Amniotic epithelial cell (primary cell): ENCODE measurements at regions not wholly inside any gene's neighbourhood (a gene's known extent, or its start where the extent isn't known, plus 50 kb on each side); places are given as distances from the start of the nearest gene placed in this dataset.
"Not testable (repeated sequence)": the region's sequence is repeated elsewhere in the genome, so short reads cannot be mapped to it uniquely, and the experiment has no call there.

Source experiments
- DNase-seq: peaks from one replicate; pipeline ENCODE4 v3.0.0-alpha.2; 2010; ENCODE audit warnings: low read depth

DNA sequence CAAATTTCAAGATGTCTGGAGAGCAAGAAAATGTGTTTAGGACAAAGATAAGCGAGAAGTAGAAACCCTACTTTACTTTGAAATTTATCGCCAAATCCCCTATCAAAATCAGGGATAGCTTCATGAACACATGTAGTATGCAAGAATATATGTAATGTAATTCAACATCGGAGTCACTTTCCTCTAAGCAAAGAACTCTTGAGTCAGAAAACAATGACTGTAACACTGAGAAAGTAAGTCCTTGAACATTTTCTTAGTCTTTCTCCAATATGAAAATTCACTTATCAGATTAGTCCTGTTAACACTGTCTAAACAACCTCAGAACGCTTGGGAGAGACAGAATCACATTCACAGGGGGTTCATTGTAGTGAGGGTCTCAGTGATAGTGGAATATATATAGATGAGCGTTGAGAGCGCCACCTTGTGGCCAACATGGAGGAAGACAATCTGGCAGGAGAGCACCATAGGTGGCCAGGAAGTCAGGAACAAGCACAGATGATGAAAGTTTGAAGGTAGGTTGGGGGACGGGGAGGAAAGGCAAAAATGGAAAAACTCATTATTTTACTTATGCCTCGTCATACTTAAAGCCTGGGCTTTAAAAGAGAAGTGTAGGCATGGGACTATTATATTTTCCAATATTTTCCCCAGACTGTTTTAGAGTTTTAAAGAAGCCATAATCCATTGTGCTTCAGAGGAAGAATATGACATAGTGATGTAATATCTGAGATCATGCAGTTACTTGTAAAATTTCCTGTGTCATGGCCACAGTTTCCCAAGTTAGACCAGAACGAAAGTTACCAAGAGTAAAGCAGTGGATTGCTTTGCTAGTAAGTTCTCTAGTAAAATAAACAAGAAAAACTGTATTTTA, 115.5 kb upstream of the GNAI1 start:
- DNase-seq, result peak; percentile 55

GRCh38 chr7:80017101-80017698, 117.4 kb upstream of the GNAI1 start:
- DNase-seq, result no peak

- DNase-seq, result peak; percentile 70
These were observed 120.1 kb upstream of the GNAI1 start for GRCh38 chr7:80014511-80014910.

DNA sequence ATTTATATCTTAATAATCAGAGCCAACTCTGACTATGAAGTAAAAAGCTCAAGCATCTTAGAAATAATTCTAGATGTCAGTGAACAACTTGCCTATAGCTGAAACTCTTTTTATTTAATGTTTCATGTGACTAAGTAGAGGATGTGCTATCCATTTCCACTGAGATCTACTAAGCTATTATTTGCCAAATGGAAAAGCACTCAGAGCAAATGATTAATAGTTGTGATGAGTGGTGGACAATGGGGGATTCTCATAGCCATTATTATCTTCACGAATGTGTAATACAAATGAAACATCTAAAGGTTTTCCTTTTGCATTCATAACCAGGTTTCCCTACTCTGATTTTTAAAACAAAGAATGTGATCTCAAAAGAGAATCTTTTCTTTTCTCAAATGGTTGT, 126.6 kb upstream of the GNAI1 start:
- no peak for DNase-seq

- DNase-seq, result no peak
These were observed 131.8 kb upstream of the GNAI1 start for GRCh38 chr7:80002865-80003264.

DNA sequence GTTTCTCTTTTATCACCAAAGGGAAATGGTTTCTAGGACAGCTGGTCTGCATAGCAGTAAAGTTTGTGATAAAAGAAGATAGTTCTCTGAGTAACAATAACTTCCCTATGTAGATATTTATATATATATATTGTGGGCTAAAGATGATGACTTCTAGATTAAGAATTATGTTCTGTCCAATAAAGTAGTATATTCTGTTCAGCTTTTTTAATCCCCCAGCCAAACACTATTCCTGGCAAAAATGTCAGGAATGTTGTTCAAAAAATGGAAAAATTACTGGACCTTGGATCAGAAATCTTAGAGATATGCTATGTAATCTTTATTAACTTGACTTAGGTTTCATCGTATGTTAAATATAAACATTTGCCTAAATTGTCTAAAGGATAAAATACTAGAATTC, 136.3 kb upstream of the GNAI1 start:
- no peak for DNase-seq

DNA sequence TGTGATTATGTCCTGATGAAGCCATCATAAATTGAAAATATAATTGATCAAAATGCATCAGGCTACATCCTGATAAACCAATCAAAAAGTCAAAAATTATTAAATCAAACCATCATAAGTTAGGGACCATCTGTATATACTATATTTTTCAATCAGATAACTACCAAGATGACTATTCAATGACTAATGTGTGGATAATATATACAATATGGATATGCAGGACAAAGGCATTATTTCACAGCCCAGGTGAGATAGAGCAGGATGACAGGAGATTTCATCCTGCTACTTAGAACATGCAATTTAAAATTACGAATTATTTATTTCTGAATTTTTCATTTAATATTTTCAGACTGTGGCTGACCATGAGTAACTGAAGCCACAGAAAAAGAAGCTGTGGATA, 137.3 kb upstream of the GNAI1 start:
- no peak for DNase-seq

DNA sequence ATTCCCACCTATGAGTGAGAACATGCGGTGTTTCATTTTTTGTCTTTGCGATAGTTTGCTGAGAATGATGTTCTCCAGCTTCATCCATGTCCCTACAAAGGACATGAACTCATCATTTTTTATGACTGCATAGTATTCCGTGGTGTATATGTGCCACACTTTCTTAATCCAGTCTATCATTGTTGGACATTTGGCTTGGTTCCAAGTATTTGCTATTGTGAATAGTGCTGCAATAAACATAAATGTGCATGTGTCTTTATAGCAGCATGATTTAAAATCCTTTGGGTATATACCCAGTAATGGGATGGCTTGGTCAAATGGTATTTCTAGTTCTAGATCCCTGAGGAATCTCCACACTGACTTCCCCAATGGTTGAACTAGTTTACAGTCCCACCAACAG, 138.9 kb upstream of the GNAI1 start:
- DNase-seq, result not testable (repeated sequence)

DNA sequence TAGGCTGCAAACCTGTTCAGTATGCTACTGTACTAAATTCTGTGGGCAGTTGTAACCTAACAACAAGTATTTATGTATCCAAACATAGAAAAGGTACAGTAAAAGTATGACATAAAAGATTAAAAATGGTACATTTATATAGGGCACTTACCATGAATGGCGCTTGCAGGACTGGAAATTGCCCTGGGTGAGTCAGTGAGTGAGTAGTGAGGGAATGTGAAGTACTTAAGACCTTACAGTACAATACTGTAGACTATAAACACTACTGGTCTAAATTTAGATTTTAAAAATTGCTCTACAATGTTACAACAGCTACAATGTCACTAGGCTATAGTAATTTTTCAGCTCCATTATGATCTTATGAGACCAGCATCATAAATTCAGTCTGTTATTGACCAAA, 146.0 kb upstream of the GNAI1 start:
- DNase-seq, result peak; percentile 73

GRCh38 chr7:79984210-79984609, 150.4 kb upstream of the GNAI1 start:
- peak; percentile 67 for DNase-seq

DNA sequence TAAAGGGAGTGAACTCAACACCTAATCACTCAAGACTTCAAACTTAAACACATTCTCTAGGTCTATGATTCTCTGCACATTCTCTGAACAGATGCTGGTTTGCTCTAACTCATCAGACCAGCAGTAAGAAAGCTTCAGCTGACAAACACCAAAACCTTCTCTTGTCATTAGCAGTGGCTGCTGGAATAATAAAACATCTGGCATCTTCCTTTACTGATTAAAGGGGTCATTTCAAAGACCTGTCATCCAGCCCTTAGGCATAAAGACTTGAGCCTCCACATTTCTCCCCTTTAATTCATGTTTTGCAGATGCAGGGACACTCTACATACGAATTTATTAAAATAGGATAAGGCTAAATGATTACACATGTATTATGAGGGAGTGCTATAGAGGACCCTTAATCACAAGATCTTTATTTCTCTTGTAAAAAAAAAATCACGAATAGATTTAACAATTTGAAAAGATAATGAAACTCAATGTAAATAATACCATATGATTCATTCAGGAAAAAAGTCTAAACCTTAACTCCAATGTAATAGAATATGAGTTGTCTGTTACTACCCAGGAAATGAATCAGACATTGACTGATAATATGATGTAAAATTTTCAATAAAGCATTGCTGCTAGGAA, 152.4 kb upstream of the GNAI1 start:
- DNase-seq, result peak; percentile 47

- DNase-seq, result peak; percentile 48
These were observed 154.3 kb upstream of the GNAI1 start for GRCh38 chr7:79980376-79980775.

- DNase-seq, result peak; percentile 69
These were observed 155.2 kb upstream of the GNAI1 start for GRCh38 chr7:79979437-79979836.

DNA sequence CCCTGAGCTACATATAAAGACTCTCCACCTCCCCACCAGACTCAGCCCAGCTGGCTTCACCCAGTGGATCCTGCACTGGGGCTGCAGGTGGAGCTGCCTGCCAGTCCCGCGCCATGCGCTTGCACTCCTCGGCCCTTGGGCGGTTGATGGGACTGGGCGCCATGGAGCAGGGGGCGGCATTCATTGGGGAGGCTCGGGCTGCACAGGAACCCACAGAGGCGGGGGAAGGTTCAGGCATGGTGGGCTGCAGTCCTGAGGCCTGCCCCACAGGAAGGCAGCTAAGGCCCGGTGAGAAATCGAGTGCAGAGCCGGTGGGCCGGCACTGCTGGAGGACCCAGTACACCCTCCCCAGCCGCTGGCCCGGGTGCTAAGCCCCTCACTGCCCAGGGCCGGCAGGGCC, 157.2 kb upstream of the GNAI1 start:
- no peak for DNase-seq

DNA sequence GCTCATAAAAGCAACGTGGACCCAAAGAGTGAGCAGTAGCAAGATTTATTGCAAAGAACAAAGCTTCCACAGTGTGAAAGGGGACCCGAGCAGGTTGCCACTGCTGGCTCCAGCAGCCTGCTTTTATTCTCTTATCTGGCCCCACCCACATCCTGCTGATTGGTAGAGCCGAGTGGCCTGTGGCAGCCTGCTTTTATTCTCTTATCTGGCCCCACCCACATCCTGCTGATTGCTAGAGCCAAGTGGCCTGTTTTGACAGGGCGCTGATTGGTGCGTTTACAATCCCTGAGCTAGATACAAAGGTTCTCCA, 158.0 kb upstream of the GNAI1 start:
- not testable (repeated sequence) for DNase-seq

DNA sequence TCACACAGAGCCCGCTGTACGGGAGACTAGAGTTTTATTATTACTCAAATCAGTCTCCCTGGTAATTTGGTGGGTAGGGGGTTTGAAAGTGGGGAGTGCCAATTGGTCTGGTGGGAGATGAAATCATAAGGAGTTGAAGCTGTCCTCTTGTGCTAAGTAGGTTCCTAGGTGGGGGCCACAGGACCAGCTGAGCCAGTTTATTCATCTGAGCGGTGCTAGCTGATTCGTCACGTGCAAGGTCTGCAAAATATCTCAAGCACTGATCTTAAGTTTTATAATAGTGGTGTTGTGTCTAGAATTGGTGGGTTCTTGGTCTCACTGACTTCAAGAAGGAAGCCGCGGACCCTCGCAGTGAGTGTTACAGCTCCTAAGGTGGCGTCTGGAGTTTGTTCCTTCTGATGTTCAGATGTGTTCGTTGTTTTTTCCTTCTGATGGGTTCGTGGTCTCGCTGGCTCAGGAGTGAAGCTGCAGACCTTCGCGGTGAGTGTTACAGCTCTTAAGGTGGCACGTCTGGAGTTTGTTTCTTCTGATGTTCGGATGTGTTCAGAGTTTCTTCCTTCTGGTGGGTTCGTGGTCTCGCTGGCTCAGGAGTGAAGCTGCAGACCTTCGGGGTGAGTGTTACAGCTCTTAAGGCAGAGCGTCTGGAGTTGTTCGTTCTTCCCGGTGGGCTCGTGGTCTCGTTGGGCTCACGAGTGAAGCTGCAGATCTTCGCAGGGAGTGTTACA, 158.5 kb upstream of the GNAI1 start:
- DNase-seq, result not testable (repeated sequence)

- DNase-seq, result no peak
These were observed 161.2 kb upstream of the GNAI1 start for GRCh38 chr7:79973455-79973854.

GRCh38 chr7:79971058-79971457, 163.6 kb upstream of the GNAI1 start:
- DNase-seq, result no peak

DNA sequence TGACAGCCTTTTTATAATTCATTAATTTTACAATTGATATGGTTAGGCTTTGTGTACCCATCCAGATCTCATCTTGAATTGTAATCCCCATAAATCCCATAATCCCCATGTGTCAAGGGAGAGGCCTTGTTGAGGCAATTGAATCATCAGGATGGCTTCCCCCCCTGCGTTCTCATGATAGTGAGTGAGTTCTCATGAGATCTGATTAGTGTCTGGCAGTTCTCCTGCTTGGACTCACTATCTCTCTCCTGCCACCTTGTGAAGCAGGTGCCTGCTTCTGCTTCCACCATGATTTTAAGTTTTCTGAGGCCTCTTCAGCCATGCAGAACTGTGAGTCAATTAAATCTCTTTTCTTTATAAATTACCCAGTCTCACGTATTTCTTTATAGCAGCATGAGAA, 165.7 kb upstream of the GNAI1 start:
- DNase-seq, result peak; percentile 71

DNA sequence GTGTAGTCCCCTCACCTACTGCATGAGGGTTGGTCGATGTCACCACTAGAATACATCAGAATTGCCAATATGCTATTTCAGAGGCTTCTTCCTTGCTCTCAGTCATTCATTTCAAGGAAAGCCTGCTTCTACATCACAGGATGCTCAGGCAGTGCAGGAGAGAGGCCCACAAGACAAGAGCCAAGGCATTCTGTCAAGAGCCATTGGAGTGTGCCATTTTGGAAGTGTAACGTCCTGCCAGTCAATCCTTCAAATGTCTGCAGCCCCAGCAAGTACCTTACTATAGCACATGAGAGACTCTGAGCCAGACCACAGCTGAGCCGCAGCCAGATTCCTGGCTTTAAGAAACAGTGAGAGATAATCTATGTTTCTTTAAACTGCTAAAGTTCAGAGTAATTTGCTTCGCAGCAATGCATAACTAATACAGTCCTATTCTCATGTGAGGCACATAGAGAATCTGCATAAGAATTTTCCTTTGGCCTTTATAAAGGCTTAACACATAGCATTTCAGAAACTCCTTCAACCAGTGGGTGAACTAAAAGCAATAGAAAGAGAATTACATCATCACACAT, 166.5 kb upstream of the GNAI1 start:
- DNase-seq, result no peak

DNA sequence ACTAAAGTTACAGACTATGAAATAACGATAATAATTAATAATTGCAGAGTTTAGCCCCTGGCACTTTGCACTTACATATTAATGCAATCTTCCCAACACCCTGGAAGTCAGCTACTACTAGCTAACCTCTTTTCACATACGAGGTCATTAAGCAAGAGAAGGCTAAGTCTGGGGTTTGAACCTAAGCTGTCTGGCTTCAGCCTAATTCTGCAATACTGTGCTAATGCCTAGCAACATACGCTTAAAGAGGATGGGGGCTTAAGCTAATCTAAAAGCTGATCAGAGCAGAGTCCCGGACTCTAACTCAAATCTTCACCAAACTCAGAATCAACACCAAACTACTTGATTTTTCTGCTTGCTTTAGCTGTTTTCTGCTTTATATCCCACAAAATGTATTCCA, 168.7 kb upstream of the GNAI1 start:
- no peak for DNase-seq

DNA sequence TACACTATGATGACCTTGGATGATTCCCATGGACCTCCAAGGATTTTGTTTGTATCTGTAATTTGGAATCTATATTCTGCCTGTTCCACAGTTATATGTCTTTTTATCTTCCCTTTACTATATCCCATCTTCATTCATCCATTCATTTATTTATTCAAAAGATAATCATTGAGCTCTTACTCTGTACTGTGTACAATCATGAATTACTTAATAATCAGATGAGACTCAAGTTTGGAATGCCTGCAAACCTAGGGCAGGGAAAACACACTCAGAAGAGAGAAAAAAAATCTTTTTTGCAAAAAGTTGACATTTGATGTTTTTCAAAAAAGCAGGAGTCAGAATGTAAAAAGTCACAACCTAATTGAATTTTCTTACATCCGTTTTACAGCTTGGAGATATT, 170.2 kb upstream of the GNAI1 start:
- no peak for DNase-seq
